Stomach (tissue), 8 donors: ENCODE measurements at regions not wholly inside any gene's neighbourhood (a gene's known extent, or its start where the extent isn't known, plus 50 kb on each side); places are given as distances from the start of the nearest gene placed in this dataset.

Experiments
- DNase-seq, 2 donors: peaks; one replicate each; pipeline versions ENCODE4 v3.0.0 to v3.0.0-alpha.2; 2013 to 2019
- H3K27ac ChIP-seq, 5 donors: fragments of 200-600 bp in 4 of 5; sonication (generic) in 4 of 5; one replicate each; pipeline ENCODE4 v1.5.1; 2013 to 2019; ENCODE audit warnings: mild to moderate bottlenecking in 1 of 5, moderate library complexity in 1 of 5
- H3K27me3 ChIP-seq, 3 donors: fragments of 200-600 bp; sonication (generic); one replicate each; pipeline ENCODE4 v1.5.1; 2017 to 2019; ENCODE audit warnings: mixed run types in 1 of 3
- H3K36me3 ChIP-seq, 4 donors: fragments of 200-600 bp; sonication (generic); 1 replicate in 3 of 4; 2 replicates in 1 of 4; pipeline ENCODE4 v1.5.1; 2016 to 2019
- H3K4me1 ChIP-seq, 4 donors: fragments of 200-600 bp; sonication (generic); one replicate each; pipeline ENCODE4 v1.5.1; 2016 to 2019
- H3K4me3 ChIP-seq, 4 donors: fragments of 200-600 bp; sonication (generic) in 3 of 4; one replicate each; pipeline ENCODE4 v1.5.1; 2016 to 2019; ENCODE audit warnings: mild to moderate bottlenecking in 1 of 4
- H3K9me3 ChIP-seq, 4 donors: fragments of 200-600 bp; sonication (generic); one replicate each; pipeline ENCODE4 v1.5.1; 2016 to 2019
- EP300 ChIP-seq: sonication (generic); formaldehyde crosslinking; IDR thresholded peaks from one replicate; pipeline ENCODE4 v1.6.1; 2017; ENCODE audit warnings: antibody characterized with exemption
- POLR2A ChIP-seq, 4 donors: fragments of 450-650 bp; IDR thresholded peaks; one replicate each; pipeline ENCODE4 v1.6.1; 2016; ENCODE audit warnings: antibody characterized with exemption in 4 of 4, control low read depth in 2 of 4, mild to moderate bottlenecking in 1 of 4, moderate library complexity in 1 of 4
- POLR2AphosphoS5 ChIP-seq, 3 donors: sonication (generic); formaldehyde crosslinking; IDR thresholded peaks; one replicate each; pipeline ENCODE4 v1.6.1; 2016; ENCODE audit warnings: antibody characterized with exemption in 3 of 3
- WGBS, 5 donors: extraction: QIAGEN DNeasy Blood & Tissue Kit in 3 of 5; methylation state at CpG; one replicate each; pipeline versions ENCODE4 v1.1.5 to v1.1.7; 2013 to 2018; 5-methylcytosine and 5-hydroxymethylcytosine counted together
- intact Hi-C: fragments of 100-400 bp; cut with DNase I; formaldehyde crosslinking; loops from one replicate; pipeline ENCODE4 v1.15.1; 2023; ENCODE audit warnings: low total_unique reads
- TF ChIP-seq, protein P1 (sequence below), 7 experiments: fragments of 450-650 bp in 4 of 7; fragments of 200-600 bp in 3 of 7; sonication (generic) in 3 of 7; IDR thresholded peaks; one replicate each; pipeline ENCODE4 v1.5.1; 2016 to 2019; ENCODE audit warnings: antibody characterized with exemption in 7 of 7, control low read depth in 2 of 7, mild to moderate bottlenecking in 1 of 7
- donor health status: healthy with polysubstance abuse.
- donor health status: Bipolar disorder and iron deficiency.
- donor health status: healthy.

DNA sequence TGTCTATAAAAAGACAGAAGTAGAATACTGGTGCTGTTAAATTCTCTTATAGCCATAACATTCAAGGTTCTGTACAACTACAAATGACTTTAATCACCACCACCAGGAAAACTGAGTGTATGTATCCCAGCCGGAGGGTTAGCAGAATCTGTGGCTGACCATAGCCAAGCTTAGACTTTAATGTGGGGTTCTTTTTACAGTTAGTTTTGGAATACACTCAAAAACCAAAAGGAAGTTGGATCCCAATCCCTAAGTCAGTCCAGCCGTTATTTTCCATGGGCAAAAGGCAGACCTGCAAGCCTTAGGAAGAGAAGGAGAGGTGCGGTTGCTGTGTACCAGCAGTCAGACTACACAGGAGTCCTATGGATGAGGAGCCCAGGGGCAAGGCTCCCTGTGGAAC is 179.8 kb downstream of the ENC1 start:
- Histone ChIP-seq H3K27me3 (no peaks in the 10 kb centered on the region), H3K36me3 (no peaks in the 10 kb centered on the region), H3K4me3 (no peak overlapping the region), H3K9me3 (no peaks in the 10 kb centered on the region), H3K4me1 (no peaks in the 10 kb centered on the region), H3K27ac (no peak overlapping the region)
- intact Hi-C loops: no loop called here
- TF ChIP-seq POLR2A (IDR thresholded peaks at IDR 0.05) (no peak), EP300 (no peak)
- no peak for DNase-seq
- WGBS, 5 donors: 65 to 84% (median 74%) methylated on average over 3 of the region's 3 CpGs

- intact Hi-C loops: no loop called here
- DNase-seq: no peak
- Histone ChIP-seq H3K36me3 (no peaks in the 10 kb centered on the region), H3K27me3 (no peaks in the 10 kb centered on the region), H3K9me3 (no peaks in the 10 kb centered on the region), H3K4me3 (no peak overlapping the region), H3K27ac (no peak overlapping the region), H3K4me1 (no peaks in the 10 kb centered on the region)
- WGBS, 5 donors: 93 to 100% (median 94%) methylated on average over 1 of the region's 1 CpG
- TF ChIP-seq, protein P1, sequence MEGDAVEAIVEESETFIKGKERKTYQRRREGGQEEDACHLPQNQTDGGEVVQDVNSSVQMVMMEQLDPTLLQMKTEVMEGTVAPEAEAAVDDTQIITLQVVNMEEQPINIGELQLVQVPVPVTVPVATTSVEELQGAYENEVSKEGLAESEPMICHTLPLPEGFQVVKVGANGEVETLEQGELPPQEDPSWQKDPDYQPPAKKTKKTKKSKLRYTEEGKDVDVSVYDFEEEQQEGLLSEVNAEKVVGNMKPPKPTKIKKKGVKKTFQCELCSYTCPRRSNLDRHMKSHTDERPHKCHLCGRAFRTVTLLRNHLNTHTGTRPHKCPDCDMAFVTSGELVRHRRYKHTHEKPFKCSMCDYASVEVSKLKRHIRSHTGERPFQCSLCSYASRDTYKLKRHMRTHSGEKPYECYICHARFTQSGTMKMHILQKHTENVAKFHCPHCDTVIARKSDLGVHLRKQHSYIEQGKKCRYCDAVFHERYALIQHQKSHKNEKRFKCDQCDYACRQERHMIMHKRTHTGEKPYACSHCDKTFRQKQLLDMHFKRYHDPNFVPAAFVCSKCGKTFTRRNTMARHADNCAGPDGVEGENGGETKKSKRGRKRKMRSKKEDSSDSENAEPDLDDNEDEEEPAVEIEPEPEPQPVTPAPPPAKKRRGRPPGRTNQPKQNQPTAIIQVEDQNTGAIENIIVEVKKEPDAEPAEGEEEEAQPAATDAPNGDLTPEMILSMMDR (IDR thresholded peaks at IDR 0.05): no peak
- TF ChIP-seq EP300: no peak
These were observed 180.5 kb downstream of the ENC1 start for GRCh38 chr5:74459984-74460383.

DNA sequence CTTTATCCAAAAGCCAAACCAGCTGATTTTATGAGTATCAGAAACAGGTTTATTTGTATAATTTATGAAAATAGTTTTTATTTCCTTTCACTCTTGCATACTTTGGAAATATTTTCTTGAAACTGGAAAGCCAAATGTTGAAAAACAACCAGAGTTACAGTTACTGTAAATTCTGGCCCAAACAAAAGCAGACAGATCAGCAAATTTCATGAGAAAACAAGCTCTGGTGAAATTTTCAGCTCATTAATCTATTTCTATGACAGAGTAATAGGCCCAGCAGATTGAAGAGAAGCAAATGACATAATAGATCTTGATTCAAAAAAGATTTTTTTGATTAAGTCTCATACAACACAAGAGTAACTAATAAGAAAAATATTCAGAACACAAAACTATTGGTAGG is 182.7 kb downstream of the ENC1 start:
- TF ChIP-seq POLR2AphosphoS5 (IDR thresholded peaks at IDR 0.05) (no peak), EP300 (no peak), POLR2A (IDR thresholded peaks at IDR 0.05) (no peak)
- TF ChIP-seq, protein P1 (IDR thresholded peaks at IDR 0.05): no peak
- Histone ChIP-seq H3K4me3 (no peak overlapping the region), H3K27ac (no peak overlapping the region), H3K4me1 (no peaks in the 10 kb centered on the region), H3K36me3 (no peaks in the 10 kb centered on the region), H3K27me3 (no peaks in the 10 kb centered on the region), H3K9me3 (no peaks in the 10 kb centered on the region)
- intact Hi-C loops: no loop called here
- DNase-seq: no peak

DNA sequence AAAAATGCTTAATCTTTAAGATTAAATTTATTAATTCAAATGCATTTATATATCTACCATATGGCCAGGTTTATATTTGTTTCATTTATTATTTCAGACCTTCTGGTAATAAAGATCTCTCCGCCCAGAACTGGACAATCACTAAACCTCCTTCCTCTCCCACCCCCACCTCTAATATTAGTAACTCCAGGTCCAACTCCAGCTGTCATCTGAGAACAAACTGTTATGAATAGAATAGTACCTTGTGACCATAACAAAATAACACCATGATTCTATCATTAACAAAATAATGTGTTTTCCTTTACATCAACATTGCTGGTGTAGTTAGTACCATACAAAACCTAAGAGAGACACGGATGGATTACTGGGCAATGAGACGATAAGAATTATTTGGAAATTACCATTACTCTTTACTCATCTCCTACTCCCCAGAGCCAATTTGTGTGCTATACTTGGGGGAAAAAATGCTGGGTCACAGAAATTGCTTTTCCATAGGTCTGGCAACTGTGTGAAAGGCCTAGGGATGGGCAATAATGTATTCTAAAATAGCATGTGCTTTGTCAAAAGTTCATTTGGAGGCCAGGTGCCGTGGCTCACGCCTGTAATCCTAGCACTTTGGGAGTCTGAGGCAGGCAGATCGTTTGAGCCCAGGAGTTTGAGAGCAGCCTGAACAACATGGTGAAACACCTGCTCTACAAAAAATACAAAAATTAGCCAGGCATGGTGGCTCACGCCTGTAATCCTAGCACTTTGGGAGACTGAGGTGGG is 186.1 kb downstream of the ENC1 start:
- DNase-seq: no peak
- H3K4me3 ChIP-seq: no peak overlapping the region
- 90 to 95% (median 93%) methylated on average over 7 of the region's 7 CpGs for WGBS, 5 donors
- H3K27ac ChIP-seq: no peak overlapping the region
- intact Hi-C loops: no loop called here
- TF ChIP-seq, protein P1 (IDR thresholded peaks at IDR 0.05): no peak
- TF ChIP-seq POLR2A (IDR thresholded peaks at IDR 0.05) (no peak), POLR2AphosphoS5 (IDR thresholded peaks at IDR 0.05) (no peak), EP300 (no peak)
- H3K36me3 ChIP-seq: no peaks in the 10 kb centered on the region
- no peaks in the 10 kb centered on the region for H3K9me3 ChIP-seq
- no peaks in the 10 kb centered on the region for H3K4me1 ChIP-seq
- no peaks in the 10 kb centered on the region for H3K27me3 ChIP-seq

- no peaks in the 10 kb centered on the region for H3K9me3 ChIP-seq
- no peaks in the 10 kb centered on the region for H3K36me3 ChIP-seq
- DNase-seq: no peak
- H3K4me1 ChIP-seq: no peaks in the 10 kb centered on the region
- no peak overlapping the region for H3K4me3 ChIP-seq
- intact Hi-C loops: no loop called here
- no peak overlapping the region for H3K27ac ChIP-seq
- TF ChIP-seq POLR2A (IDR thresholded peaks at IDR 0.05): no peak
- 71 to 89% (median 83%) methylated on average over 5 of the region's 5 CpGs for WGBS, 5 donors
- no peaks in the 10 kb centered on the region for H3K27me3 ChIP-seq
These were observed 187.7 kb downstream of the ENC1 start for GRCh38 chr5:74452856-74453255.
